ENCODE measurements at regions not wholly inside any gene's neighbourhood (a gene's known extent, or its start where the extent isn't known, plus 50 kb on each side); places are given as distances from the start of the nearest gene placed in this dataset.

DNA sequence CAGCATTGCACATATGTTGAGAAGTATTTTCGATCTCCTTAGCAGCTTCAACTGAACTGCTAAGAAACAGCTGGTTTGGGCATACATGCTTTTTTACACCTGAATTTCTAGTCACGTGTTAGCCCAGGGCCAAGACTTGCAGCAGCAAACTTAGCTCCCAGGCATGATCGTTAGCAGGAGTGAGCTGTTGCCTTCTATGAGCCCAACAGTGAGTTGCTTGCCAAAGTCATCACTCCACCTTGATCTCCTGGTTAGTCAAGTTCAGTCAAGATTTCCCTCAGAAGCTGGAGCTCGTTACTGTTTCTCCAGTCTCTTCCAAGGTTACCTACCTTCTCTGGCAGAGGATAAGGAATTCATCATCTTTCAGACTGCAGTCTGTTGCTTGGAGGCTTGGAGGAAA lies 100.4 kb upstream of the SEMA6D start:
- DNase-seq: no peak

DNA sequence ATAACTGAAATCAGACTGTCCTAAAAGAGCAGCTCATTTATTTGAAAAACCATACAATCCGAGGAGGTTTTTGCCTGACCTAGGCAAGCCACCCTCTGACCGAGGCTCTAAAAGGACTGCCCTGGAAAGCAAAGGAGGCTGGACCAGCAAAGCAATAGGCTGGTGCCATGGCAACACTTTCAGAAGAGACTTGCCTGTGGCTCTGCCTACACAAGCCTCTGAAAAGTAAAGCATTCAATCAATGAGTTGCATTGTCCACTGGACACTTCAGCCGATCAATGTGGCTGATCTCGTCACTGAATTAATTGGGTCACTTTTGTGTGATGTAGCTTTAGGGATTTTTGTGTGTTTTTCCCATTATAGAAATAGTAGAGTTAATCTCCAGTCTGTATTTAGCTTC lies 99.1 kb upstream of the SEMA6D start:
- no peak for DNase-seq

DNA sequence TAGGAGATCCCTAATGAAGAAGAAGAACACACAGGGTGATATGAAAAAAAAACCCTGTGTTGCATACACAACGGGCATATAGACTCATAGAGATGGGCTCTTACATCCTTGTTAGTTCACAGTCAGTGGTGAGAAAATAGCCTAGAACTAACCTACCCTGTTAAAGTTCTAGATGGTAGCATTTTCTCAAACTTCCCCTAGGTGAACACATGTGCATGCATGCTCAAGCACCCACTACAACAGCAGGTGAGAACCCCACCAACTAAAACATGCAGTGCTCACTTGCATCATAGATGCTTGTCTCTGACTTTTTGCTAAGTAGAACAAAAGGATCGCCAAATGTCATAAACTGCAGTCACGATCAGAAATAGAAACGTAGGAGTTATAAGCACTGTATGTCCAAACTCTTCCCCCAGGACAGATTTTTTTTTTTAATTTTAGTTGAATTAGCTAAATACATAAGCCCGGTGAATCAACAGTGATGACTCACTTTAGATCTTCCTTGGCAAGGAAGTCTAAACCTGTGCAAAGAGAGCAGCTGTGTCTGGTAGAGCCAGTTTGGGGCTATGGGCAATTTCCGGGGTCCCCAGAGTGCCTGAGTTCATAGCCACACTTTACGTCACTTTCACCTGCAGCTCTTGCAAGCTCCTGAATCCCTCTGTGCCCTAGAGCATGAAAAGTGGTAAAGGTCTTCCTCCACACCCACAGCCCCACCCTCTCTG lies 96.2 kb upstream of the SEMA6D start:
- no peak for DNase-seq

DNA sequence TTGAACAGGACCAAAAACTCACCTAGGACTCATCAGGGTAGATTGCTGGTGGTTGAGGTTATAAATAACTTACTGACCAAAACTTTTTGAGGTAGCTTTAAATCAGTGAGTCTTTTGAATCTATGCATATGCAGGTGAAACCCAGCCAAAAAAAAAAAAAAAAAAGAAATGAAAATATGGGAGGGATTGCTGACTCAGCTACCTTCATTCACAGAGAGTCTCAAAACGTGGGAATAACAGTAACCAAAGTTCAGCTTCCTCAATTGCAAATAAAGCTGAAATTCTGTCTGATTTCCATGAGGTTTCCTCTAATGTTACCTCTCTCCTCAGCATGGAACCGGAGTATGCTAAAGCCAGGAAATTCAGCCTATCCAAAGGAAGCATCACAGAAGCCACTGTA lies 95.2 kb upstream of the SEMA6D start:
- no peak for DNase-seq

DNA sequence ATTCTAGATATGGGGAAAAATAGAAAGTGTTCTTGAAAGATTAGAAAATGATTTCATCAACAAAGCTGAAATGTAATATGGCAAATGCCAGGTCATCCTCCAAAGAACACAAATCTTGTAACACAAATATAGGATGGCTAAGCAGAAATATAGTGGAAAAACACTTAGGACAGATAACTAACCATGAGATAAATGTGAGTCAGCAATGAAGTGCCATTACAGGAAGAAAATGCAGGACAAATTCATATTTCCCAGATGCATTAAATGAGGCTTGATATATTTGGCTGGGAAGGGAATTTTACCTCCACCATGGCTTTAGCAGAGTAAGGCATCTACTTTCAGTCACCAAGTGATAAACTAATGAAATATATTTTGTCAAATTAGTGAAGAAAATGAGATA lies 92.8 kb upstream of the SEMA6D start:
- DNase-seq: no peak

DNA sequence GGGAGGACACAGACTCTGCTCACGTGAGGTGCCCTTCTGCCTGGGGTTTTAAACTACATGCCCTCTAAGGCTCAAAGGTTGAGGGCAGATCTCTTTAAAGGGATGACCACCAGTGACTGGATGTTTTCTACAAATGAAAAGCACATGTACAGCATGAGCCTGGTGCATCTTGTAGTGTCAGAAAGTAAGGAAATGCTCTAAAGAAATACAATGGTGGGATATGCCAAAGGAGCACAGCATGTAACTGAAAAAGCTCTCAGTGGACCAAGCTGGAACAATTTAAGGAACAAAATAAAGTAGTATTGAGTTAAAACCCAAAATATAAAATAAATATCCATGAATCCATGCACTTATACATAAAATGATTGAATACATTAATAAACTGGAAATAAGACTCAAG lies 78.3 kb upstream of the SEMA6D start:
- no peak for DNase-seq

DNA sequence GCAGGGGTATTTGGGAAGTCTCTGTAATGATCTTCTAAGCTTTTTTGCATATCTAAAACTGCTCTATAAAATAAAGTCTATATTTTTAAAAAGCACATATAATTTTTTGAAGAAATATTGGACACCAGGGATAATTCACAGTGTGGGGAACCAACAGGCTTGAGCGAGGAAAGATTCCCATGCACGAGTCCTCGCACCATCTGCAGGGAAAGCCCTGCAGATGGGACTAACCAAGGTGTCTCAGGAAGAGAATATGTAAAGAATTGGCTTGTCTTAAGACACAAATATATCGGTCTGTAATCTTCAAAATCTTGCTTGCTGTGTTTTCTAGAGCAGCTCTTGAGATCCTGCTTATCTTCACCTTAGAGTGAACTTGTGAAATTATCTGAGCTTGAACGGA lies 77.2 kb upstream of the SEMA6D start:
- no peak for DNase-seq

DNA sequence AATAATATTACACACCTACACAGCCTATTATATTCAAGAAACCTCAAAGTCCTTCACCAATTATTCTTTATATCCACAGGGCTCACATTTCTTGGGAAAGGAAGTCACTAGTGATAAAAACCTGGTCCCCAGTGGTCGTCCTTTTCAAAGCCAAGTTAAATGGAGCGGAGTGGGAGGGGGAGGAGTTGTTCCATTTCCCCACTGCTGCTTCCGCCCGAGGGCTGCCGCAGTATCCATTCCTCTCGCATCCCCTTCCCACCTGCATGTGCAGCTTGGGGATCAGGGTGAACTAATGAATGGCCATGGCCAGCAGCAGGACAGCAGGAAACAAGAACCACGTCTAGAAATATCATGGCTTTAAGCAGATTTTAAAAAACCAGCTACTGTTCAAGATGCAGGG lies 76.4 kb upstream of the SEMA6D start:
- no peak for DNase-seq

DNA sequence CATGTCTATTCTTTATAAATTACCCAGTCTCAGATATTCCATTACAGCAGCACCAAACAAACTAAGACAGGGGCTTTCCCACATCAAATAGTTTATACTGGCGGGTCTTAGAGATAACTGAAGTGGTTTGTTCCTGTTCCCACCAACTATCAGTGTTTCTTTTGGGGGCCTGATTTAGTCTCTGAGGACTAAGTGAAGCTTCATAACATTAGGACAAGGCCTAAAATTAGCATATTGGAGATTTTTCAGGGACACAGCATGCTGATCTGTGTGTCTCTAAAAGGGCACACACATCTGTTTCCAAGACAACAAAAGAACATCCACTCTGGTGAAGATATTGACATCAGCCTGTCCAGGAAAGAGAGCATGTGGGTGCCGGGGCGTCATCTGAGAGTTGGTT lies 72.6 kb upstream of the SEMA6D start:
- no peak for DNase-seq

DNA sequence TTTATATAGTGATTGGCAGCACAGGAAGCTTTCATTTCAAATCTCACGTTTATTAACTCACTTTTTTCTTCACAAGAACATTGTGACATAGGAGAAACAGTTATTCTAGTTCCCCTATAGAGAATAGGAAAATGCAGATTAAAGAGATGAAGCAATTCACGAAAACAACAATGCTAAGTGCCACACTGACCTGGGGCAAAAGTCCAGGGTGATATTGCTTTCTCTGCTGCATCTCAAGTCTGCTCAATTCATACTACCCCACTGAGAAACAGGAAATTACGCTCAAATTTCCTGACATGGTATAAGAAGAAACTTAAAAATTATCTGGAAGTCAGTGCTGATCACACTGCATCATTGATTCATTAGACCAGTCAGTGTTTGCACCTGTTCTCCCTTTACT lies 66.7 kb upstream of the SEMA6D start:
- DNase-seq: no peak

DNA sequence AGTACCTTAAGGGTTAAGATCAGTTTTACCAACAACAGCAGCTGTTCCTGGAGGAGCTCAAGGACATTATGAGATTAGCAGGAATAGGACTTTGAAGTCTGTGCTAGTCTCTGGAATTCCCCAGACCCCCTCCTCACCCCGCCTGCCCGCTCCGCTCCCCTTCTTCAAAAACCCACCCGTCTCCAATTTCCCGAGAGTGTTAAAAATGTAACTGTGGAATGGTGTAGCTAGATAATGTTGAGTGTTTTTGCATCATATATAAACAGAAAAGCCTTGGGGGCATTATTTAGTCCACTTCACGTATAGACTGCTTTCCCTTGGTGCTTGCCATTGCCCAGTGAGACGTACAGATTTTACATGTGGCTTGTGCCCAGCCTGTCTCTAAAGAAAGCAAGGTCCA lies 65.0 kb upstream of the SEMA6D start:
- no peak for DNase-seq

DNA sequence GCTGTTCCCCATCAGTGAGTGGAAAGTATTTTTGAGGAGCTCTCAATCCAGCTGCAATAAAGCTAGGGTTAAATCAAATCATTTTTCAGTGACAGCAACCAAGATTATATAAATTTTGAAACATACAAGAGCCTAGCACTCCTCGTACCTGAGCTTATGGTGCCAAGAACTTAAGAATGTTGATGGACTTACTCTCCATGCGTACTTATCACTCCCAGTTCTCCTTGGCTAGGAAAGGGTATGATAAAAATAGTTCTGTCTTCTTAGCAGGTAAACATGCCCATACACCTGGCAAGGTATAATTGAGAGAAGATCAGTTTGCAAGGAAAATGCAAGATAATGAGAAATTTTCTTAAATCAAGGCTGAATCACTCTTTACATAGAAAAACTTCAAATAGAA lies 64.5 kb upstream of the SEMA6D start:
- no peak for DNase-seq

DNA sequence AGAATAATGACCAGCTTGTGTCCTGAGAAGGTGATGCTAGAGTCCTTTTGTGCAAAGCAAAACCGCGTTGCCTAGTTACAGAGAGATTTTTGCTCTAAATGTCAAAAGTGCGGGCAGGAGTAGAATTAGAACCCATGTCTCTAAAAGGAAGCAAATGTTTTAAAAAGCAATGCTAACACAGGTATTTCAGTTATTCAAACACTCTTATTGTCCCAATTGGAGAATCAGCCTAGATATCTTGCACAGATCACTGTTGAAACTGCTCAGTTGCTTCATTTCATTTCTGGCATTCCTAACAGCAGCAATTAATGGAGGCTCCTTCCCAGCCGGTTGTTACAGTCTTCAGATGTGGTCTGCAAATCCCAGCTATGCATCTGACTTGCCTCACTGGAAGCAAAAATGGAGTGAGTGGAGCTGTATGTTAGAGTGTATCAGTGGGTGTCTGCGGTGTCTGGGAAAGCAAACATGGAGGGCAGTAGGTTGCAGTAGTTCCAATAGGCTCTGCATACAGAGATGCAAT lies 55.6 kb upstream of the SEMA6D start:
- no peak for DNase-seq

DNA sequence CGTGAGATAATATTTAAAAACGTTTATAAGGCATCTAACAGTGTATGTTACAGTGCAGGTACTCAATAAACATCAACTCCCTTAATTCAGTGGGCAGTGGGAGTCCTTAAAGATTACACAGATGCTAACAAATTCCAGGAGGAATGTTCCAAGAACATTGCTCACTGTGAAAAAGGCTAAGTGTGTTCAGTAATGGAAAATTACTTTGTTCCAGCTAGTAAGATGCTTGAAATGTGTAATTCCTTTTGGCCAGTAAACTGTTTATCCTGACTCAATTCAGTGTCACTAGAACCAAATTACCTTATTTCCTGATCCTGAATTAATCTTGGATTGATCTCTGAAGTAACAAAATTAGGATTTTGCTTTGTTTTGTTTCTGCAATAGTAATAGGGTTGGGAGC lies 54.2 kb upstream of the SEMA6D start:
- no peak for DNase-seq

Data from activated CD4-positive, alpha-beta T cell treated with anti-CD3 and anti-CD28 coated beads for 48 hours (primary cell).